Adrenal gland (tissue), 5 donors: ENCODE measurements at regions not wholly inside any gene's neighbourhood (a gene's known extent, or its start where the extent isn't known, plus 50 kb on each side); places are given as distances from the start of the nearest gene placed in this dataset.

Experiments
- POLR2A ChIP-seq, 2 donors: fragments of 450-650 bp; IDR thresholded peaks; one replicate each; pipeline ENCODE4 v1.6.1; 2017; ENCODE audit warnings: antibody characterized with exemption in 2 of 2, mild to moderate bottlenecking in 2 of 2, moderate library complexity in 1 of 2
- TF ChIP-seq, protein P1 (sequence below), 6 experiments: fragments of 450-650 bp in 4 of 6; fragments of 200-600 bp in 2 of 6; sonication (generic) in 1 of 6; IDR thresholded peaks; 1 replicate in 5 of 6; 2 replicates in 1 of 6; pipeline versions ENCODE4 v1.5.1 to v1.8.0; 2016 to 2021; ENCODE audit warnings: antibody characterized with exemption in 6 of 6, mild to moderate bottlenecking in 2 of 6, moderate library complexity in 1 of 6
- donor health status: DM: no; HTN: no; CAD: no.

DNA sequence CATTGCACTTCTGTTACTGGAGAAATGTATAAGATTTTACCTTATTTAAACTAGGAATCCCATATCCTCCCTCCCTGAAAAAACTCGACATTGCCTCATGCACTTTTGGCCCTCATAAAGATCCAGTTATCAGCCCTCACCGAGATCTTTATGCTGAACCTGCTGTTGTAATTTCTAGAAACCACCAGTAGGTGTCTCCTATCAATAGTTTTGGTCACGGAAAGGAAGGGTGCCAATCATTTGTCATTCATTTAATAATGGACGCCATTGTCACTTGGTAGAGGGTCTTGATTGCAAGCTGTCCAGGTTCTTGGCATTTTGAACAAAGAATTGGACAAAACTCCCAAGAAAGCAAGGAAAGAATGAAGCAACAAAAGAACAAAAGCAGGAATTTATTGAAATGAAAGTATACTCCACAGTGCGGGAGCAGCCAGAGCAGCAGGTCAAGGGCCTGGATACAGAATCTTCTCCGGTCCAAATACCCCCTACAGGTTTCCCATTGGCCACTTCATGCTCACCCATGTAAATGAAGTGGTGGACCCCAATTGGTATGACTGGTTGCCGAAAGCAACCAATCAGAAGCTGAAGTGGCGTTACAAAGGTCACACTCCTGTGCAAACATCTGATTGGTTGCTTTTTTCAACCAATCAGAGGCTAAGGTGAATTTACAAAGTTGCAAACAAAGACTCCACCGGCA lies 524.3 kb downstream of the PSAT1 start:
- TF ChIP-seq, protein P1, sequence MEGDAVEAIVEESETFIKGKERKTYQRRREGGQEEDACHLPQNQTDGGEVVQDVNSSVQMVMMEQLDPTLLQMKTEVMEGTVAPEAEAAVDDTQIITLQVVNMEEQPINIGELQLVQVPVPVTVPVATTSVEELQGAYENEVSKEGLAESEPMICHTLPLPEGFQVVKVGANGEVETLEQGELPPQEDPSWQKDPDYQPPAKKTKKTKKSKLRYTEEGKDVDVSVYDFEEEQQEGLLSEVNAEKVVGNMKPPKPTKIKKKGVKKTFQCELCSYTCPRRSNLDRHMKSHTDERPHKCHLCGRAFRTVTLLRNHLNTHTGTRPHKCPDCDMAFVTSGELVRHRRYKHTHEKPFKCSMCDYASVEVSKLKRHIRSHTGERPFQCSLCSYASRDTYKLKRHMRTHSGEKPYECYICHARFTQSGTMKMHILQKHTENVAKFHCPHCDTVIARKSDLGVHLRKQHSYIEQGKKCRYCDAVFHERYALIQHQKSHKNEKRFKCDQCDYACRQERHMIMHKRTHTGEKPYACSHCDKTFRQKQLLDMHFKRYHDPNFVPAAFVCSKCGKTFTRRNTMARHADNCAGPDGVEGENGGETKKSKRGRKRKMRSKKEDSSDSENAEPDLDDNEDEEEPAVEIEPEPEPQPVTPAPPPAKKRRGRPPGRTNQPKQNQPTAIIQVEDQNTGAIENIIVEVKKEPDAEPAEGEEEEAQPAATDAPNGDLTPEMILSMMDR (IDR thresholded peaks at IDR 0.05), result peak; percentile 64 to 75 (median 68)
- no peak for TF ChIP-seq POLR2A (IDR thresholded peaks at IDR 0.05)
